GM21526 (cell line): ENCODE measurements at regions not wholly inside any gene's neighbourhood (a gene's known extent, or its start where the extent isn't known, plus 50 kb on each side); places are given as distances from the start of the nearest gene placed in this dataset.
A peak's percentile ranks its signal among the peaks of the same experiment; 100 is the strongest.
"Not testable (repeated sequence)": the region's sequence is repeated elsewhere in the genome, so short reads cannot be mapped to it uniquely, and the experiment has no call there.

Experiments
- ATAC-seq: cut with Tn5 transposase; IDR thresholded peaks from one replicate; pipeline ENCODE4 v1.9.1; 2021; ENCODE audit warnings: moderate library complexity; ENCODE audit not compliant: unreplicated experiment, low FRiP score

GRCh38 chr3:144497452-144497851 is 525.8 kb downstream of the DIPK2A start:
- ATAC-seq = no peak

DNA sequence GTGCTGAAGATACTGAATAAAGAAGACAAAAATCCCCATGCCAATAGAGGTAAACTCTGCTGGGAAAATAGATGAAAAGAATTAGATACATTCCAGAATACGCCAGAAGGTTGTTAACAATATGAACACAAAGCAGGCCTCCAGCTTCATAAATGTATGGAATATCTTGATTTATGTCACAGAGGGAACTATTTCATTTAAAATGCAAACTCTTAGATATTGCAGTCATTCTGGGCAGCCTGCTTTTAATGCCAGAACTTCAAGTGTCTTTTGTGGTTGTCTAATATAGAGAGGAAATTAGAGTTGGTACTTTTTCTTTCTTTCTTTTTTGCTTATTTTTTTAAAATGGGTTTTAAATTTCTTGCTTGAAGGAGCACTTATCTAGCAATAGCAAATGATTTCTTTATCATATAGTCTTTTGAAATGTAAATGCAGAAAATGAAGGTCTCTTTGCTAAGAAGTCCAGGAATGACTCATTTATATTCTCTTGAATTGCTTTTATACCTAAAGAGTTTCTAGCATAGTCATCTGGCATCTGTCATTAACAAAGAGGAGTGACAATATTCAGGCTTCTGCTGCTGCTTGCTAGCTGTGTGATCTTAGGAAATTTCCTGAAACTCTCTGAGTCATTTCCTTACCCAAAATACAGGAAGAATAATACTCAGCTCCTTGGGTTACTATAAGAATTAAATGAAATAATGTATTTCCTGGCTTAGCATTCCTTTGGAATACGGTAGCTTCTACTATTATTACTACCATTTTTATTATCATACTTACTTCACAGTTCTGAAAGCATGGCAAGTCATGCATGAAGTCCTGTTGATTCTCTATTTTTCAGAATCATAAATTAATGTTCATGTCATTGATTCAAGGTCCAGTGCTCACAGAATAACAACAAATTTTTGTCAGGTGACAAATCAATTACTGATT is 527.6 kb downstream of the DIPK2A start:
- ATAC-seq = no peak

DNA sequence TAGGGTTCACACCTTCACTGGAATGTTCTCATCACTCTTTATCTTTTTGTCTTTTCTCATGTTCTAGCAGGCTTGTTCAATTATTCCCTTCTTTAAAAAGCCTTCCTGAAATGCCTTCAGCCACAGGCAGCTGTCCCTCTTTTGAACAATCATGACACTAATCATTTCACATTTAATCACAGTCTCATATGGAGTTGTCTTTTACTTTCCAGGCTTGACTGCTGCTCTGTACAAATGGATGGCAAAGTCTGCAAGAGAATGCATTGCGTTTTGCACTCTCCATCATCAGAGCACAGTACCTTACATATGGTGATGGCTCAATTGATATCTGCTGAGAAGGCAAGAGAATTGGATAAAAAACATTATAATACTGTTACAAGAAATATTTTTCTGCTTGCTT is 529.8 kb downstream of the DIPK2A start:
- ATAC-seq = no peak

- ATAC-seq = no peak
Measured at GRCh38 chr3:144502402-144502801, 530.8 kb downstream of the DIPK2A start.

- not testable (repeated sequence) for ATAC-seq
Measured at GRCh38 chr3:144506375-144506774, 534.8 kb downstream of the DIPK2A start.

DNA sequence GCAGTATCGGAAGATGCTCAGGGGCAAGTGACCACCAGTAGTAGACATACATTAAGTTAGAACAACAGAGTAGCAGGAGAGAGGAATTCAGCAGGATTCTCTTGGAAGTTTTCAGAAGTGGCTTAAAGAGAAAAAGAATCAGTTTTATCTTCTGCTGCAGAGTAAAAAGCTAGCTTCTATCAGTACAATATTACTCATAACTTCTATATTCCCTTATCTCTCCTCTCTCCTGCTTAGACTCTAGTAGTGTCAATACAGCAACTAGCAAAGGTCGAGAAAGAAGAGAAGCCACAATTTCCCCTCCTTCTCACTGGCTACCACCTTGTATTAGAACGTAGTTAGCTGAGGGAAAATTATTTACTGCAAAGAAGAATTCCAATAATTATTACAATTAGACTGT is 539.7 kb downstream of the DIPK2A start:
- no peak for ATAC-seq

DNA sequence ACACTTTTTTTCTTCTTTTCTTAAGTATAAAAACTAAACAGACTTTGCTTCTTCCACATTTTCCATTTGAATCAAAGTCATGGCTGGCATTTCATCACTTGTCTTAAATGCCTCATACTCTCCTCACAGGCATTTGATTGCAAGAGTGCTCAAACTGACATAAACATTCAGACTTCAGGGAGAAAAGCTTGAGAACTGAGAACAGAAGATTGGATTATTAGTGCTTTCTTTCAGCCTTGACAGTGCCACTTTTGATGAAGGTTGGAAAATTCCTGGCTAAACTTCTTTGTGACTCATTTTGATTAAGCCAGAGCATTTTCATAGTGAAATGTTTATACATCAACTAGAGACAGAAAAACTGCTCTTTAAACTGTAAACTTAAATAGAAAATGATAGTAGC is 544.4 kb downstream of the DIPK2A start:
- ATAC-seq = no peak

- no peak for ATAC-seq
Measured at GRCh38 chr3:144516589-144516988, 545.0 kb downstream of the DIPK2A start.

- no peak for ATAC-seq
Measured at GRCh38 chr3:144521131-144521530, 549.5 kb downstream of the DIPK2A start.

DNA sequence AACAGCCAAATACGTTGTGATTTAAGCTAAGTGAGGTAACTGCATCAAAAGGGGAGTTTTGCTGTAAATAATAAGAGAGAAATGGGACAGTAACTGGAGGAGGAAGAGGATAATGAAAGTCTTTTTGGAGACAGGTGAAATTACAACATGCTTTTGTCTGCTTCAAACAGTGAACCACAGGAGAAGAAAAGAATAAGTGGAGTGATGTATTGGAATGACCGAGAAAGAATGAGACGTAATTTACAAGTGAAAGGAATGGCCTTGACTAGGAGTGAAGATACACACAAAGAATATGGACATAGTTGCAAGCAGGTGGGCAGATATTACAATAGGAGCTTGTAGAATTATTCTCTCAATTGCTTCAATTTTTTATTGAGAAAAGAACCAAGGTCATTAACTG is 550.8 kb downstream of the DIPK2A start:
- ATAC-seq = no peak

DNA sequence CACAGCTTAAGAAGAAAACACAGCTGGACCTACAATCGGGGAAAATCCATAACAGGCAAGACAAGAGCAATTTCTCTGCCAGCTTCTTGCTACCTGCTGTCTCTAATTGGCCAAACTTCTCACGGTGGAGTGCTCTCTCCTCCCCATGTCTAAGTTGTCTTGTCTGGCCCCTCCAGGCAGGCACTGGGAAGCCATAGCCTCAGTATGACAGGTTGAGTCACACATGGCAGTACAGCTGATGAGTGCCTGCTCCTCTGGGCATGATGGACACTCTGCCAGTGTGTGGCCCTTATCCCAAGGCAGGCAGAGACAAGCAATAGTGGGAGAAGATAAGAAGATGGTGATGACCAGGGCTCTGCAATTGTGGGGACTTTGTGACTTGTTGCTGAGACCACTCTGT is 551.8 kb downstream of the DIPK2A start:
- ATAC-seq = no peak

- ATAC-seq = no peak
Measured at GRCh38 chr3:144524531-144524930, 552.9 kb downstream of the DIPK2A start.

DNA sequence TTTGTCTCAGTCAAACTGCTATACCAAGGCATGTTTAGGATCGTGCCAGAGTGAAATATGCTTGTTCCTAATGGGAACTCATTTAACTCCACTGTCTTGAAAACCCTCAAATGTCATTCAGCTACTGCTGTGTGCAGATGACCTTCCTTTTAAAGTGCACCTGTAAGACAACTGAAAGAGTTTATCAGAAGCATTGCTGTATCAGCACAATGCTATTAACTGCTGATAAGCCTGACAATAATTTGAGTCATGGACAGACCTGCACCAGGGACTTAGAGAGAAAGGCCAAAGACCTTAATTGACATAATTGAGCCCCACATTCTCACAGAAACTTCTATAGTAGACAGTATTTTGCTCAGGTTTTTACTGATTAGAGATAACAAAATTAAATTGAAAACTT is 557.9 kb downstream of the DIPK2A start:
- ATAC-seq = no peak

GRCh38 chr3:144544871-144545270 is 573.2 kb downstream of the DIPK2A start:
- ATAC-seq = no peak

GRCh38 chr3:144546539-144546938 is 574.9 kb downstream of the DIPK2A start:
- ATAC-seq = no peak

DNA sequence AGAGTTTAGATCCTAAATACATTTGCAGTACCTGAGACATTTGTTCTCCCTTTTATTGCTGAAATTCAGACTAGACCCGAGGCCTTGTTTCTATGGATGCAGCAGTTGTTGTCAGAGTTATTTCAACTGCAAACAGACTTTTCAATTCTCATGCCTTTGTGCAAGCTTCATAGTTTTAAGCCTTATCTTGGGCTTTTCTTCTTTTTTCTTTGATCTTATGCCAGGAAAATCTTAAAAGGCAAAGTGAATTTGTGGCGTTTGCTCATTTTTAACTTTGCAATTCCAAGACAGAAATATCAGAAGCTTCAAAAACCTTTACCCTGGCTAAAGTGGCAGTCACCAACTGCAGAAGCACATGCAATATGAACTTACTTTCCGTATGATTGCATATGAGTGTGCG is 576.7 kb downstream of the DIPK2A start:
- ATAC-seq = no peak

DNA sequence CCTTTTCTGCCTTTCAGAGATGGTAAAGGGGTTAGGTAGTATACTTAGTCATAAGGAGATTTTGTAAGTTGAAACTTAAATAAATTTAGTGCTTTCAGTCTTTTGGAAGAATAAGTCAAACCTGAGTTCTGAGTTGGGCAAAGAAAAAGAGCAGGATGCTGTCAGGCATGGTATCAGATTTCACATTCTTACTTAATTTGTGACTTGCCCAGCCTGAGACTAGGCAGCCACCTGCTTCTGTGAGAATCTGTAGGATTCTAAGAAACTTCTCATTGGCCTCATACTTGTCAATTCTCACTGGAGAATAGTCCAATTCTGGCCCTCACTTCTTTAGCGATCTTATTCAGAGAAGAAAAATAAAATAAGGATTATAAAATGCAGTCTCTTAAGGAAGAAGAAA is 577.5 kb downstream of the DIPK2A start:
- ATAC-seq = no peak

DNA sequence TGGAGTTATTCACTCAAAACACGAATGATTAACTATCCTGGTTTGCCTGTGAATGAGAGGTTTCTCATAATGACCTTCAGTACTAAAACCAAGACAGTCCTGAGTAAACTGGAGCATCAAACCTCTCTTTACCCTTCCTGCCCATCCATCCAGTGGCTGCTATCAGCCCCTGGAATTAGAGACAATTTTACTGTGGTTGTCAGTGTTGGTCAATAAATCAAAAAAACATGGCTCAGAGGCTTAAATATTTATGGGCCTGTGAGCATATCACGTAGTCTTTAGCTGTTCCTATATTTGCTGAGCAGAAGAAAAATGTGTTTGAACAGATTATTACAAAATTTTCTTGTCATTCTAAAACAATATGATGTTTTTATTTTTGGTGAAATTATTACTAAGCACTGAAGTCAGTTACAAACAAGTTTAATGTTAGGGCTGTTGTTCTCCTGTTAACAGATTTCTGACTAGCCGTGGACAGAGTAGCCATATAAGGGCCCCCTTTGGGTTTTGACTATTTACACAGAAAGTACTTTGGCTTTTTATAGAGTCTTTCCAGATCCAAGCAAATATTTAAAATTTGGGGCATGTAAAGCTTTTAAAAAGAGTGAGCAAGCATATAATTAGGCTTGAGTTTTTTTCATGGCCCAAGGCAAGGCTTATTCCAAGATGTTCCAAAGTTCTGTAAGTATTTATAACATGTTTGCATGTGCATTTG is 580.9 kb downstream of the DIPK2A start:
- ATAC-seq = no peak

DNA sequence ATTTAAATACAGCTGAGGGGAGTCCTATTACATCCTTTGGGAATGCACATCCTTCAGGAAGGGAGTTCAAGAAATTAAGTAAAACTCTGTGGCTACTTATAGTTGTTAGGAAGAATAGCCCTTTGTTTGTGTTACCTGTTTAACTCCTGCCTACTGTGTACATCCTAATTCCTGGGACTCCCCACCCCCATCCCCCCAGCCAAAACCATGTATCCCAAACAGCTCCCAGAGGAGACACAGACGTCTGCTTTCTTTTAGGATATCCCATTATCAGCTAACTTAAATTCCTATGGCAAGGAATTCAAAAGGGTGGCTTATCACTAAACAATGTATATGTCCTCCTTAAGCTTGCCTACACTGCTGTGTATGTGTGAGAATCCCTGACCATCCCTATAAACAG is 581.7 kb downstream of the DIPK2A start:
- no peak for ATAC-seq

GRCh38 chr3:144554889-144555288 is 583.3 kb downstream of the DIPK2A start:
- no peak for ATAC-seq

GRCh38 chr3:144556392-144556791 is 584.8 kb downstream of the DIPK2A start:
- ATAC-seq = peak; percentile 92

DNA sequence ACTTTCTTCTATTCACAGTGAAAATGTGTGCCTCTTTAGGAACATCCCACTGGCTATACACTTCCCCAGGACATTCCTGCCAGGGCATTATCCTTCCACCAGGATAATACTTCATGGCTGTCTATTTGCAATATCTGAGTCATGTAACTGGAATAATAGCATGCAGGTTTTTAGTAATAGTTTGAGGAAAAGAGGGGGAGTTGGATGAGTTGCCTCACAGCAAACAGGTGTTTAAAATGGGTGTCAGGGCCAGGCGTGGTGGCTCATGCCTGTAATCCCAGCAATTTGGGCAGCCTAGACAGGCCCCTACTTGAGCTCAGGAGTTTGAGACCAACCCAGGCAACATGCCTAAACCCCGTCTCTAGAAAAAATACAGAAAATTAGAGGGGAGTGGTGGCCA is 585.9 kb downstream of the DIPK2A start:
- ATAC-seq = no peak
